RWPE1 (cell line): ENCODE measurements at regions not wholly inside any gene's neighbourhood (a gene's known extent, or its start where the extent isn't known, plus 50 kb on each side); places are given as distances from the start of the nearest gene placed in this dataset.

Source experiments
- CTCF ChIA-PET: fragments of 350-600 bp; sonication (Branson Sonifier 250); formaldehyde crosslinking; extraction: SDS; loops from one replicate; lab custom pipeline; 2021; lab: Yijun Ruan, JAX
- POLR2A ChIA-PET: fragments of 400-600 bp; formaldehyde crosslinking; extraction: SDS; loops from one replicate; lab custom pipeline; 2020; ENCODE audit warnings: antibody characterized with exemption; ENCODE audit not compliant: low non-redundant PET; lab: Yijun Ruan, JAX
- DNase-seq: peaks from one replicate; pipeline ENCODE4 v3.0.0; 2012; ENCODE audit warnings: low spot score
- H3K27ac ChIP-seq: fragments of 450-650 bp; 2 replicates; pipeline ENCODE4 v1.5.1; 2017
- CTCF ChIP-seq: fragments of 450-650 bp; conservative IDR thresholded peaks from 2 replicates; pipeline ENCODE4 v1.5.1; 2017; ENCODE audit warnings: low read depth, mild to moderate bottlenecking

- CTCF ChIA-PET: no interaction called here
These were observed 155.5 kb downstream of the PTGER3 start for GRCh38 chr1:70892140-70892539.

GRCh38 chr1:70892930-70893329, 154.7 kb downstream of the PTGER3 start:
- H3K27ac ChIP-seq: no peak overlapping the region
- no peak for DNase-seq
- POLR2A ChIA-PET: no interaction called here
- CTCF ChIA-PET: no interaction called here
- TF ChIP-seq CTCF: no peak

More at GRCh38 chr1:70892140-70892539, 155.5 kb downstream of the PTGER3 start:
- DNase-seq: no peak
- TF ChIP-seq CTCF: no peak
- H3K27ac ChIP-seq: no peak overlapping the region
- POLR2A ChIA-PET: no interaction called here

DNA sequence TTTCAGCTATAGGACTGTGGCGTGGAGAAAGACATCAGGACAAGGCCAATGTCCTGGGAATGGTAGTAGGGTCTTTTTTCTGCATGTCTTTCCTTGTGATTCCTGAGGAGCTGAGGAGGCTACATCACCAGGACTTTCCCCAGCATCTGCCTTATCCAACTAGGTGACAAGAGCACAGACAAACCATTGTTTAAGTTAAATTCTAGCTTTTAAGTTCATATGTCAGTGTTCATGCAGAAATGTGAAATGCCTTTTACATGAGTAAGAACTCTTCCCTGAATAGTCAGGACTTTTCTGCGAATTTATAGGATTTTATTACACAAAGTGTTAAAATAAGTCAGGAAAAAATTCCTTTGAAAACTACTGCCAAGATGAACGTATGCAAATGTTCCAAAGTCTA, 154.2 kb downstream of the PTGER3 start:
- no peak for DNase-seq
- TF ChIP-seq CTCF: no peak
- POLR2A ChIA-PET: no interaction called here
- no peak overlapping the region for H3K27ac ChIP-seq
- CTCF ChIA-PET: no interaction called here

- DNase-seq: no peak
- no peak overlapping the region for H3K27ac ChIP-seq
- CTCF ChIA-PET: interaction anchor here (0.7 to 1.2 kb wide), 2 partner anchors 10 to 311 kb away, joined by 3 to 4 read pairs; no protein-coding TSS in a partner anchor
- POLR2A ChIA-PET: no interaction called here
- TF ChIP-seq CTCF: no peak
These were observed 152.1 kb downstream of the PTGER3 start for GRCh38 chr1:70895531-70895930.

GRCh38 chr1:70896224-70896623, 151.4 kb downstream of the PTGER3 start:
- no peak for TF ChIP-seq CTCF
- ChIA-PET POLR2A (no interaction called here), CTCF (interaction anchor here (0.6 to 1.2 kb wide), 4 partner anchors 11 to 368 kb away, joined by 3 to 4 read pairs (median 4); no protein-coding TSS in a partner anchor)
- no peak overlapping the region for H3K27ac ChIP-seq
- no peak for DNase-seq

GRCh38 chr1:70897273-70897672, 150.3 kb downstream of the PTGER3 start:
- ChIA-PET CTCF (no interaction called here), POLR2A (no interaction called here)
- DNase-seq: no peak
- TF ChIP-seq CTCF: no peak
- no peak overlapping the region for H3K27ac ChIP-seq

DNA sequence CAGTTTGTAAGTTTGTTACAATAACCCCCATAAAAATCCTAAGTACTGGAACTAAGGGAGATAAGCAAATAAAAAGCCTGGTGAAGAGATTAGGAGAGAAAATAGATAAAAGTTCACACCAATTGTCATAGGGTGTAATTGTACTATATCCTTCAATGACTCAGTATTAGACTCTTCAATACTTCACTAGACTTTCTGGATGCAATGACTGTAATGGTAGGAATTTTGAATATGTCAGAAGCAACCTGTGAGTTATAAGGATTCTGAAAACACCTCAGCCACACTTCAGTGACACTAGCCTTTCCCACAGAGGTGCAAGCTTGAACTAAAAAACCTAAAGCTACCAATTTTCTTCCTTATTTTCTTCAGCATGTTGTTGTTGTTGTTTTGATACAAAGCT, 147.9 kb downstream of the PTGER3 start:
- POLR2A ChIA-PET: no interaction called here
- CTCF ChIA-PET: no interaction called here
- TF ChIP-seq CTCF: no peak
- no peak for DNase-seq
- H3K27ac ChIP-seq: no peak overlapping the region
